OCI-LY1 (cell line): ENCODE measurements at regions not wholly inside any gene's neighbourhood (a gene's known extent, or its start where the extent isn't known, plus 50 kb on each side); places are given as distances from the start of the nearest gene placed in this dataset.
"Not testable (repeated sequence)": the region's sequence is repeated elsewhere in the genome, so short reads cannot be mapped to it uniquely, and the experiment has no call there.

Source experiments
- H2AFZ ChIP-seq: fragments of 200-600 bp; sonication (generic), shearing (Covaris generic); 2 replicates; pipeline ENCODE4 v1.6.0; 2014; ENCODE audit warnings: antibody characterized with exemption, mild to moderate bottlenecking, low read length
- H3F3A ChIP-seq: fragments of 200-600 bp; sonication (generic), shearing (Covaris generic); 2 replicates; pipeline ENCODE4 v1.6.0; 2014; ENCODE audit warnings: mild to moderate bottlenecking, antibody characterized with exemption, low read length, moderate library complexity; ENCODE audit not compliant: insufficient read depth
- H3K27ac ChIP-seq: fragments of 200-600 bp; sonication (generic); 2 replicates; pipeline ENCODE4 v1.5.1; 2014; ENCODE audit warnings: low read length, mixed run types, mild to moderate bottlenecking, low read depth; ENCODE audit not compliant: poor library complexity, severe bottlenecking
- H3K27me3 ChIP-seq: fragments of 200-600 bp; sonication (generic); 2 replicates; pipeline ENCODE4 v1.6.0; 2014; ENCODE audit warnings: antibody characterized with exemption, mild to moderate bottlenecking, low read length, moderate library complexity; ENCODE audit not compliant: insufficient read depth
- H3K36me3 ChIP-seq: fragments of 200-600 bp; sonication (generic); 2 replicates; pipeline ENCODE4 v1.6.1; 2014; ENCODE audit warnings: mild to moderate bottlenecking, antibody characterized with exemption, low read length, moderate library complexity, mixed read lengths; ENCODE audit not compliant: insufficient read depth
- H3K4me1 ChIP-seq: fragments of 200-600 bp; sonication (generic); 2 replicates; pipeline ENCODE4 v1.5.1; 2014; ENCODE audit warnings: mild to moderate bottlenecking, low read length, moderate library complexity; ENCODE audit not compliant: insufficient read depth, severe bottlenecking
- H3K4me2 ChIP-seq: fragments of 200-600 bp; sonication (generic), shearing (Covaris generic); 2 replicates; pipeline ENCODE4 v1.6.1; 2014; ENCODE audit warnings: low read length
- H3K4me3 ChIP-seq: fragments of 200-600 bp; sonication (generic); 2 replicates; pipeline ENCODE4 v1.5.1; 2014; ENCODE audit warnings: low read length, low read depth, mild to moderate bottlenecking, mixed read lengths; ENCODE audit not compliant: poor library complexity, severe bottlenecking
- H3K79me2 ChIP-seq: fragments of 200-600 bp; shearing (Covaris generic); 2 replicates; pipeline ENCODE4 v1.6.1; 2016; ENCODE audit warnings: mixed run types, low read length, mixed read lengths; ENCODE audit not compliant: insufficient read depth
- H3K9ac ChIP-seq: fragments of 200-600 bp; sonication (generic), shearing (Covaris generic); 2 replicates; pipeline ENCODE4 v1.6.1; 2014; ENCODE audit warnings: mild to moderate bottlenecking, low read length, mixed read lengths
- H3K9me2 ChIP-seq: fragments of 200-600 bp; sonication (generic), shearing (Covaris generic); 2 replicates; pipeline ENCODE4 v1.6.1; 2014; ENCODE audit warnings: low read depth, mild to moderate bottlenecking, low read length, mixed read lengths
- H3K9me3 ChIP-seq: fragments of 200-600 bp; shearing (Covaris generic); 2 replicates; pipeline ENCODE4 v1.6.1; 2014; ENCODE audit warnings: low read length, mixed read lengths
- H4K20me1 ChIP-seq: fragments of 200-600 bp; sonication (generic), shearing (Covaris generic); 2 replicates; pipeline ENCODE4 v1.6.0; 2016; ENCODE audit warnings: mild to moderate bottlenecking, low read length; ENCODE audit not compliant: insufficient read depth
- EZH2 ChIP-seq: fragments of 200-600 bp; sonication (generic), shearing (Covaris generic); IDR thresholded peaks from 2 replicates; pipeline ENCODE4 v1.8.0; 2017; ENCODE audit warnings: borderline replicate concordance, mixed run types, mild to moderate bottlenecking, antibody characterized with exemption, low read length, moderate library complexity, mixed read lengths
- TF ChIP-seq, protein P1 (sequence below): fragments of 200-600 bp; sonication (generic), shearing (Covaris generic); IDR thresholded peaks from 2 replicates; pipeline ENCODE4 v1.5.1; 2017; ENCODE audit warnings: mild to moderate bottlenecking, antibody characterized with exemption, low read length, moderate library complexity, mixed read lengths

- no peaks in the 10 kb centered on the region for H3K79me2 ChIP-seq
- H3K36me3 ChIP-seq: no peaks in the 10 kb centered on the region
- no peaks in the 10 kb centered on the region for H4K20me1 ChIP-seq
- no peak overlapping the region for H3K27ac ChIP-seq
- TF ChIP-seq EZH2: no peak
- TF ChIP-seq, protein P1, sequence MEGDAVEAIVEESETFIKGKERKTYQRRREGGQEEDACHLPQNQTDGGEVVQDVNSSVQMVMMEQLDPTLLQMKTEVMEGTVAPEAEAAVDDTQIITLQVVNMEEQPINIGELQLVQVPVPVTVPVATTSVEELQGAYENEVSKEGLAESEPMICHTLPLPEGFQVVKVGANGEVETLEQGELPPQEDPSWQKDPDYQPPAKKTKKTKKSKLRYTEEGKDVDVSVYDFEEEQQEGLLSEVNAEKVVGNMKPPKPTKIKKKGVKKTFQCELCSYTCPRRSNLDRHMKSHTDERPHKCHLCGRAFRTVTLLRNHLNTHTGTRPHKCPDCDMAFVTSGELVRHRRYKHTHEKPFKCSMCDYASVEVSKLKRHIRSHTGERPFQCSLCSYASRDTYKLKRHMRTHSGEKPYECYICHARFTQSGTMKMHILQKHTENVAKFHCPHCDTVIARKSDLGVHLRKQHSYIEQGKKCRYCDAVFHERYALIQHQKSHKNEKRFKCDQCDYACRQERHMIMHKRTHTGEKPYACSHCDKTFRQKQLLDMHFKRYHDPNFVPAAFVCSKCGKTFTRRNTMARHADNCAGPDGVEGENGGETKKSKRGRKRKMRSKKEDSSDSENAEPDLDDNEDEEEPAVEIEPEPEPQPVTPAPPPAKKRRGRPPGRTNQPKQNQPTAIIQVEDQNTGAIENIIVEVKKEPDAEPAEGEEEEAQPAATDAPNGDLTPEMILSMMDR: no peak
- H3K9ac ChIP-seq: no peak overlapping the region
- H3K4me3 ChIP-seq: no peak overlapping the region
- H3K9me3 ChIP-seq: no peaks in the 10 kb centered on the region
- no peaks in the 10 kb centered on the region for H3K9me2 ChIP-seq
- no peaks in the 10 kb centered on the region for H3K4me1 ChIP-seq
- no peak overlapping the region for H3K4me2 ChIP-seq
- no peaks in the 10 kb centered on the region for H3F3A ChIP-seq
- H2AFZ ChIP-seq: no peak overlapping the region
- H3K27me3 ChIP-seq: no peaks in the 10 kb centered on the region
Observed at GRCh38 chr18:42333558-42333957, 378.5 kb downstream of the PIK3C3 start.

DNA sequence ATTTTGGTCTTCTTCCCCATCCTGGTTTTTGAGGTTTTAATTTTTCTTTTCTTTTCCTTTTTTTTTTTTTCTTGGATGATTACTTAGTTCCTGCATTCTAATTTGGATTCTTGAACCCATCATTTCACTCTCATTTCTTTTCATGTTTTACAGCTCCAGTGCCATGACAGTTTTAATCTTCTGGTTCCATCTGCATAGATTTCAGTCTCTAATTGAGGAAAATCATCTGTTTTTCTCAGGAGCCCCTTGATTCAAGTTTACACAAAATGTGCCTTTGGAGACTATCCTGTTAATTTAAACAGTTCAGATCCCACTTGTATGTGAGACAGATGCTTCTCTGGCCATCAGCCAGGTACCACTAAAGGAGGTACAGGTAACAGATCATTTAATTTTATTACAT, 379.9 kb downstream of the PIK3C3 start:
- Histone ChIP-seq H3K27me3 (no peaks in the 10 kb centered on the region), H3K27ac (no peak overlapping the region), H3K36me3 (no peaks in the 10 kb centered on the region), H3K79me2 (no peaks in the 10 kb centered on the region), H3K4me2 (no peak overlapping the region), H3K4me3 (no peak overlapping the region), H3K9me3 (no peaks in the 10 kb centered on the region), H2AFZ (no peak overlapping the region), H4K20me1 (no peaks in the 10 kb centered on the region), H3K9ac (no peak overlapping the region), H3K4me1 (no peaks in the 10 kb centered on the region), H3K9me2 (no peaks in the 10 kb centered on the region), H3F3A (no peaks in the 10 kb centered on the region)
- TF ChIP-seq, protein P1: no peak
- TF ChIP-seq EZH2: no peak

DNA sequence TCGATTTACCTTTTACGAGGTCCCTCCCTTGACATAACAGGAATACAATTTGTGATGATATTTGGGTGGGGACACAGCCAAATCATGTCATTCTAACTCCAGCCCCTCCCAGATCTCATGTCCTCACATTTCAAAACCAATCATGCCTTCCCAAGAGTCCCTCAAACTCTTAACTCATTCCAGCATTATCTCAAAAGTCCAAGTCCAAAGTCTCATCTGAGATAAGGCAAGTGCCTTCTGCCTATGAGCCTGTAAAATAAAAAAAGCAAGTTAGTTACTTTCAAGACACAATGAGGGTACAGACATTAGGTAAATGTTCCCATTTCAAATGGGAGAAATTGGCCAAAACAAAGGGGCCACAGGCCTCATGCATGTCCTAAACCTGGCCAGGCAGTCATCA, 381.1 kb downstream of the PIK3C3 start:
- no peaks in the 10 kb centered on the region for H3K4me1 ChIP-seq
- no peaks in the 10 kb centered on the region for H3K27me3 ChIP-seq
- H3F3A ChIP-seq: no peaks in the 10 kb centered on the region
- H3K9ac ChIP-seq: no peak overlapping the region
- H3K4me3 ChIP-seq: no peak overlapping the region
- H2AFZ ChIP-seq: no peak overlapping the region
- TF ChIP-seq, protein P1: no peak
- no peak for TF ChIP-seq EZH2
- H3K79me2 ChIP-seq: no peaks in the 10 kb centered on the region
- H3K27ac ChIP-seq: no peak overlapping the region
- no peaks in the 10 kb centered on the region for H3K9me2 ChIP-seq
- H3K36me3 ChIP-seq: no peaks in the 10 kb centered on the region
- no peak overlapping the region for H3K4me2 ChIP-seq
- H4K20me1 ChIP-seq: no peaks in the 10 kb centered on the region
- H3K9me3 ChIP-seq: no peaks in the 10 kb centered on the region

DNA sequence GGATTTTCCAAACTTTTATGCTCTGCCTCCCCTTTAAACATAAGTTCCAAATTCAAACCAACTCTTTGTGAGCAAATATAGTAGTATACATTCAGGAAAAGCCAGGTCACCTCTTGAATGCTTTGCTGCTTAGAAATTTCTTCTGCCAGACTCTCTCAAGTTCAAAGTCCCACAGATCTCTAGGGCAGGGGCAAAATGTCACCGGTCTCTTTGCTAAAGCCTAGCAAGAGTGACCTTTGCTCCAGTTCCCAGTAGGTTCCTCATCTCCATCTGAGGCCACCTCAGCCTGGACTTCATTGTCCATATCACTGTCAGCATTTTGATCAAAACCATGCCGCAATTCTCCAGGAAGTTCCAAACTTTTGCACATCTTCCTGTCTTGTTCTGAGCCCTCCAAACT, 382.3 kb downstream of the PIK3C3 start:
- H2AFZ ChIP-seq, H3K4me2 ChIP-seq, H3K27me3 ChIP-seq, H3K9me3 ChIP-seq, H3K4me1 ChIP-seq, H3K4me3 ChIP-seq, H3K9ac ChIP-seq, H3K9me2 ChIP-seq, H4K20me1 ChIP-seq, H3K27ac ChIP-seq, H3F3A ChIP-seq, H3K79me2 ChIP-seq, H3K36me3 ChIP-seq: not testable (repeated sequence)
